ACHN (cell line): ENCODE measurements at regions not wholly inside any gene's neighbourhood (a gene's known extent, or its start where the extent isn't known, plus 50 kb on each side); places are given as distances from the start of the nearest gene placed in this dataset.

Experiments used
- DNase-seq: peaks from one replicate; pipeline ENCODE4 v3.0.0-alpha.2; 2015
- in situ Hi-C: cut with HindIII; loops from 2 replicates; pipeline ENCODE4 v1.10.0; 2017; ENCODE audit warnings: low sequenced_read_pairs, low pct_ligation_motif_present, low pct_unique_long_range_greater_than_20kb

DNA sequence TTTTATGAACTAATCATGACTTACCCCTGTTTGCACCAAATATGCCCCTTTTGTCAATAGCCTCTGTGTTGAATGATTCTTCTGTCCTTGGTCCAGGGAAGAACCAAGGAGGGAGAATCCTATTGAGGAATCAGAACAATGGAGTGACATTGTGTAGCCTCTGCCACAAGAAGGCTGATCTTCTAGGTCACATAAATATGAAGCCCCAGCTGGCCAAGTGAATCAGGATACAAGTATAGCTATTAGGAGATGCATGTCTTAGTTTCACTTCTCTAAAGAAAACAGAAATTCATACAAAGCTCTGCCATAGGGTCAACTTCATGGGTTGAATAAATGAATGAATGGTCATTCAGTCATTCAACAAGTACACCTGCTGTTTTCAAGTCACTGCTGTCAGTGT is 118.2 kb upstream of the BLID start:
- no peak for DNase-seq
- in situ Hi-C loops, result no loop called here

DNA sequence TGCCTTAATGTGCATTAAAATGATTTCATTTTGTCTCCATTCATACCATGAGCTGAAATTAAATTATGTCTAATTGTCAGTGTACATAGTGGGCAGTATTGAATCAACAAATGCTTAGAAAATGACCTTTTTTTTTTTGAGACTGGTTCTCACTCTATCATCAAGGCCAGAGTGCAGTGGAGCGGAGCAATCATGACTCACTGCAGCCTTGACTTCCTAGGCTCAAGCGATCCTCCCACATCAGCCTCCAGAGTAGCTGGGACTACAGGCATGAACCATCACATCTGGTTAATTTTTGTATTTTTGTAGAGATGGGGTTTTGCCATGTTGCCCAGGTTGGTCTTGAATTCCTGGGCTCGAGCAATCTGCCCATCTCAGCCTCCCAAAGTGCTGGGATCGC is 117.0 kb upstream of the BLID start:
- in situ Hi-C loops, result no loop called here
- DNase-seq, result no peak

DNA sequence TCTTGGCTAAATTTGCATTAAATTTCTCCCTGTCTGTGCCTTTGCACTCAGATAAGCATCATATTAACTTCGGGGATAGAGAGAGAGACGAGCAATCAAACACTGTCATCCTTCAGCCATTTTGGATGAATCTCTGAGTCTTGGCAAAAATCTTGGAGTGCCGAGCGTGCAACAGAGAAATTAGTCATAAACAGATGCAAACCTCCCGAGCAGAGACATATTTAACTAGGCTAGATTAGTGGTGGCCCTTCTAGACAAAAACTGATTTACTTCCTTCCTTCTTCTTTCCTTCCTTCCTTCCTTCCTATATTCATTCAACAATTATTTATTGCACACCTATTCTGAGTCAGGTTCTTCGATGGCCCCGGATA is 114.4 kb upstream of the BLID start:
- in situ Hi-C loops, result no loop called here
- no peak for DNase-seq

DNA sequence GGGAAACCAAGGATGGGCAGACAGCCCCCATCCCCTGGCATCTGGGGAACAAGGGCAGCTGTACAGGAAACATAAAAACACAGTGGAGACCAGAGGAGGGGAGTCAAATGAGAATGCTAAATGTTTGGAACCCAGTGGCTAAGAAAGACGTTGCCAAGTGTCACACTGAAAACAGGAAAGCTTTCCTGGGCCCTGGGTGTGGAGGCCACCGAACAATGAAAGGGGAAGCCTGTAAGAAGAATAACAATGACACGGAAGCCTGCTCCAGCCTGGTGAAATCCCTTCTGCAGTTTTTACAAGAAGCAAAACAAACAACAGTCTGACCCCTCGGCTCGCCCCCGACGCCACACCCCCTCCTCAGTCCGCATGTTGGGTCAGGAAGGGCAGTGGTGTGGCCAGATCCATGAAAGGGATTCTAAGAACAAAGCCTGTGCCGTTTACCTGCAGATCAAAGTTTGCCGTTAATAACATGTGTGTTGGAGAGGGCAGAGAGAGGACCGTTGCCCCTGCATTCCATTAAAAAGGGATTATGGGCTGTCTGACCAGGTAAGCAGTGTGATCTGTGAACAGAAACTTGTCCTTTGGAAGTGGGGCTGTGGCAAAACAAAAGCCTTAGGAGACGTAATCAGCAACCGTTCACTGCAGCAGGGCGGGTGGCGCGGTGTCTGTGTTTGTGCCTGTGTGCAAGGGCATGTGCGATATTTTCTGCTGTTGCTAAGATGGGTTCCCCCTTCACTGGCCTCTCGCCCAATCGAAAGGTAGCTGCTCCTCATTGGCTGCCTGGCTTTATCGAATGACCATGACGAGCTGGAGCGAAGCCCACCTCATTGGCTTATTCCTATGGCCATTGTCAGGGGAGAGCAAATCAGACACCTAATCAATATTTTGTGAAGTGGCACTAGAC is 113.7 kb upstream of the BLID start:
- in situ Hi-C loops, result no loop called here
- DNase-seq, result no peak

DNA sequence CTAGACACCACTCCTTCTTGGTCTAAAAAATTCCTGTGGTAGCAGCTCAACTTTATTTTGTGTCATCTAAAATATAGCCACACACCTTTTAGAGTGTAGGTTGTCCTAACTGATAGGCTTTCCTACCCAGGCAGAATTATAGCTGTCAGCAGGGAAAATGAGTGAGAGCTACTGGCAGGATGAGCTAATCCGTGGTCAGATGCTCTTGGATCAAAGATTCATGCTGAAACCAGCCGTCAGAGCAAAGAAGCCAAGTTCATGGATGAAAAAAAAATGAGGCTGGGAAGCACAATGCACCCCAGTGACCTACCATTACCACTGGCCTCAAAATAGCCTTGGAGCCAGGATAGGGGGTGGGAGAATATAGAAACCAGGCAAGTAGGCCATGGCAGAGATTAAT is 113.1 kb upstream of the BLID start:
- no peak for DNase-seq
- in situ Hi-C loops, result no loop called here

DNA sequence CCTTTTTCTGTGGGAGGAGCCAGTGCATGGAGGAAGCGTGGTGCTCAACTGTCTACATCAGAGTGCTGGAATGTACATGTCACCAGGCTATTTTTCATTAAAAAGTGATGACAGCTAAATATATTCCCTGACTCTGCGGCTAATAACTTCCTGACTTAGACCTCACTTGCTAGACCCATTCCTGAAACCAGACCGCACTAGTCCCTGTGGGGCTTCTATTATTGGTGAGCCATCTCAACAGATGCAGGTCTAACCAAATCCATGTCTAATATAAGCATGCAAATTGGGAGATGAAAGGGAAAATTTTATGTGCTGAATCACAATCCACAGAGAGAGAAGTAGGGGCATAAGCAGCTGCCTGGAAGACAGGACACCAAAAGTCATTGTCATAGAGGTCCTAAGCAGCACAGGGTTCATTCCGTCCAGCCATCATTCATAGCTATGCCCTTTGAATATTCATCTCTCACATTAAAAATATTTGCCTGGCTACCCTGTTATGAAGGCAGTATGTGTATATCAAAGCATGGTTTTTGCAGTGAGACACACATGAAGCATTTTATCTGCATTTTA is 110.9 kb upstream of the BLID start:
- in situ Hi-C loops, result no loop called here
- no peak for DNase-seq

DNA sequence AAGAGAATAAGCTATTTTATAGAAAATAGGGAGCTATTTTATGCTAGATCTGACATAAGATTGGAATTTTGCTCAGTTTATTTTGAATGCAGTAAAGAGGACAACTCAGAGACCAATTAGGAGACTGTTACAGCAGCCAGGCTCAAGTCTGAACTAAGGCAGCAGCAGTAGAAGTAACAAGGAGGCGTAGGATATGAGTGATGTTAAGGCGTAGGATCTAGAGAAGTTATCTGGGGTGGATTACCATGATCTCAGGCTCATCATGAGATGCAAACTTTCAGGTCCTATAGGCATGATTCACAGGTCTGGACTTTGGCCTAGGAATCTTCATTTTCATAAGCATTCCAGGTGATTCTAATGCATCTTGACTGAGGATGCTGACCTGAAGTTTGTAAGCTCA is 108.9 kb upstream of the BLID start:
- DNase-seq, result no peak
- in situ Hi-C loops, result no loop called here

DNA sequence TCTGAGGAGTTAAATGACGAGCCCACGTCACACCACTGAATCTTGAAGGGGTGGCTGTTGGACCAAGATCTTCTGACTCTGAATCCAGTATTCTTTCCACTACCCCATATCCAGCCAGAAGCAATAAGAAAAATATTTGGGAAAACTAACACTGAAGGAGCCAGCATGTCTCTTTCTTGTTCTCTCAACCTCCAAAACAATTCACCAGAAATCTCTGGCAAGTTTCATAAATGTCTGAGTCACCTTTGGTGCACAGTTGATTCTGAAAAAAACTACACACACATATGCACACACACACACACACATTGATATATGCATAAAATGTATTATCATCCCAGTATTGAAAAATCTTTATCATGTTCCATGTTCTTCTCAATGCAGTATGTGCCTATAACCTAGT is 104.3 kb upstream of the BLID start:
- no peak for DNase-seq
- in situ Hi-C loops, result no loop called here

DNA sequence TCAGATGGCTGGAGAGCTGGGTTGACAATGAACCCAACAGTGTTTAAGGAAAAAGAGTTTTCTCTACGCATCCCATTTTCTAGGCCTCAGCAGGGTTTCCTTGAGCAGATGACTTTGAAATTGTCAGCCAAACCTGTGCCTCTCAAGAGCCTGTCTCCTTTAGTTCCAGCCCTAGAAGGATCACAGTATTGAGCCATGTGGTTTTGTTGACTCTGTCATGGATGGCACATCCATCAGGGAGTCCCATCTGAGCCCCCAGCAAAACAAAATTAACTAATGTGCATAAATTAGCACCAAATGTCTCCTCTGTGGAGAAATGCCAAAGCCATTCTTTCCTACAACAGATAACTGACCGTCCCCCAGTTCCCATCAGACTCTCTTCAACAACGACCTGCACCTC is 103.8 kb upstream of the BLID start:
- DNase-seq, result no peak
- in situ Hi-C loops, result no loop called here

DNA sequence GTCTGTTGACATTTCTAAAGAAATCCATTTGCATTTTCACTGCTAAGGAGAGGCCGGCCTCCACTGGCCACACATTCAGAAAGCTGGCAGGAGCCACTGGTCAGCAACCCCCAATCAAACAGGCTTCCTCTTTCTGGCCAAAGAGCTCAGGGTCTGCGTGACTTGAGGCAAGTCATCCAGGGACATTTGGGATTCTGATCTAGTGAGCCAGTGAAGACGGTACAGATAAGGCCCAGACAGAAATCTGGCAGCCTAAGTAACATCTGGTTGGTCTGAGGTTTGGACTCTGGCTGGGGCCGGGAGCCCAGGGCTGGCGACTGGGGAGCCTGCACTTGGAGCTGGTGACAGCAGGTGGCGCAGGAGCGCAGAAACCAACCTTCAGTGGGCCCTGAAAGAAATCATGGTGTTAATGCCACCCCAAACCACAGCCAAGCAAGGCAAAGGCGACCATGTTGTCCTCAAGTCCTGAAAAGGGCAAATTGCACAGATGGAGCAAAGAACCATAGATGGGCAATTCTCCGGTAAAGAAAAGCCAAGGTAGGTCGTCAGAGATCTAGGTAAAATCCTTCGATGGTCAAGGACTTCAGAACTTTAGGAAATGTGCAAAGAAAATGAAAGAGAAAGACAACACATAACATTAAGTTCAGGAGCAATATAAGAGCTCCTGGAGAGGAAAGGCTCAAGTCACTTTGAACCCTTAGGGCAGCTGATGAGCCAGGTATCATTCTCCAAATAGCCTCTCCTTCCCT is 99.4 kb upstream of the BLID start:
- DNase-seq, result peak; percentile 39

DNA sequence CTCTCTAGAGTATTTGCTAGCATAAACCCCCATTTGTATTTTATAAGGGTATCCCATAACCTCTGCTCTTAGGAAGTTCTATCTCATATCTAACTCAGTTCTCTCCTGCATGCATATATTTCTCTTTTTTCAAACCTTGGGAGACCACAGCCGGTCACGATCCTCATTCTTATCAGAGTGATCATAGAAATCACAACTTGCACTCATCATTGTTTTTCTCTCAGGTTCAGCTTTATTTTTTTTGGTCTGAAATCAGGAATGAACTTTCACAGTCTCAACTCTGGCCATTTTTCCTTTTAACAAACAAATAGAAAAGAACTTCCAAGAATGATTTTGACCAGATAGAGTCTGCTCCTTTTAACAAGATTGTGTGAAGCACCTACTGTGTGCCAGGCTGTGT is 98.6 kb upstream of the BLID start:
- in situ Hi-C loops, result no loop called here
- no peak for DNase-seq

More for the DNA sequence above, 99.4 kb upstream of the BLID start:
- in situ Hi-C loops, result no loop called here

DNA sequence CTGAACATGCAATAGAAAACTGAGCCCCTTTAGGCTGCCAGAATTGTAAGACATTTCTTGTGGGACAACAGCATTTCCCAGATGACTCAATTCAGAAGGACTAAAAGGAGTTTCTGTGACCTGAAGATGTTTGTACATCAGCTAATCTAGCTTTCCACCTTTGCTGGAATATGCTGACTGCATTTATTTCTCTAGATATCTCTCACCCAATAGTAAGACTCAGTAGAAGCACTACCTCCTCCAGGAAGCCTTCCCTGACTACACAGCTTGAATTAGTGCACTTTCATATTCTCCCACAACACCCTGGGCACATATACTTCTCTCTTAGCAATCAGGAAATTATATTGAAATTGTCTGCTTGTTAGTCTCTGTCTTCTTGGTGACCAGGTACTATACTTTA is 98.1 kb upstream of the BLID start:
- in situ Hi-C loops, result no loop called here
- DNase-seq, result no peak

DNA sequence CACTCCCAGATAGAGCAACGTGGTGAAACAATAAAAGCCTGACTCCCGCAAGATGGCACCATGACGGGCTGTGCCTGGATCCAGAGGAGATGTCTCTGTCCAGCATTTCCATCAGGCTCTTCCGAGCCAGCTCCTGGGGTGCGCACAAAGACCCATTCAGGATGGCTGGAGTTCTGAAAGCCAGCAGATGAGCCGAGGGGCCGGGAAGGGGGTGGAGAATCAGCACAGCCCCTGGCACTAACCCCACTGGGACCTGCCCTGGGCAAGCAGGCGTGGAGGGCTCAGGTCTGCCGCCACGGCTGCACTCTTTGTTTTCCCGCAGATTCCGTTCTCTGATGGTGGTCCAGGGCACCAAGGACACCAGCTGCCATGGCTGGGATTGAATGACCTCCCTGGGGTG is 97.2 kb upstream of the BLID start:
- DNase-seq, result no peak
- in situ Hi-C loops, result no loop called here

DNA sequence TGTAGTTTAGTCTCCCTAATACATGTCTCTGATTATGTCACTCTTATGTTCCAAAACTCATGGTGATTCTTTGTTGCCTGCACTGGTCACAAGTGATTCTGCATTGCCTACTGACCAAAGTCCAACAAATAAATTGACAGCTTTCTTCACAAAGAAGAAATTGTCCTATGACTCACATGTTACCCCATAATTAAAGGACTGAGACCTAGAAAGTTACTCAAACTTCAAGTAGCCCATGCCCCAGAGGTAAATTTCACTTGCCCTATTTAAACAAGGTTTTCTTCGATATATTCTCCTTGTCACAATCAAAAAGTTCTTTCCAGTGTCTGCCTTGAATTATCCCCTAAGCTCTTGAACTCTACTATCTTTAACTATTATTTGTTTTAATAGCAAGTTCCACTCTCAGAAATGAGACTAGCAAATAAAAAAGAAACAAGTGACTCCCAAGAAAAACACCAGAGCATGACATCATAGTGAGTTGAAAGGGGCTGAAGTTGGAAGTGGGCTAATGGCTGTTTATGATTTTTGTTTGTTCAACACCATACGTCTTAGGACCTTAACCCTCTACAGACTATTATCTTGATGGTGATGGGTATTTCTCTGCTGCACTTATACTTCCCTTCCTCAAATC is 94.5 kb upstream of the BLID start:
- DNase-seq, result no peak
- in situ Hi-C loops, result no loop called here

DNA sequence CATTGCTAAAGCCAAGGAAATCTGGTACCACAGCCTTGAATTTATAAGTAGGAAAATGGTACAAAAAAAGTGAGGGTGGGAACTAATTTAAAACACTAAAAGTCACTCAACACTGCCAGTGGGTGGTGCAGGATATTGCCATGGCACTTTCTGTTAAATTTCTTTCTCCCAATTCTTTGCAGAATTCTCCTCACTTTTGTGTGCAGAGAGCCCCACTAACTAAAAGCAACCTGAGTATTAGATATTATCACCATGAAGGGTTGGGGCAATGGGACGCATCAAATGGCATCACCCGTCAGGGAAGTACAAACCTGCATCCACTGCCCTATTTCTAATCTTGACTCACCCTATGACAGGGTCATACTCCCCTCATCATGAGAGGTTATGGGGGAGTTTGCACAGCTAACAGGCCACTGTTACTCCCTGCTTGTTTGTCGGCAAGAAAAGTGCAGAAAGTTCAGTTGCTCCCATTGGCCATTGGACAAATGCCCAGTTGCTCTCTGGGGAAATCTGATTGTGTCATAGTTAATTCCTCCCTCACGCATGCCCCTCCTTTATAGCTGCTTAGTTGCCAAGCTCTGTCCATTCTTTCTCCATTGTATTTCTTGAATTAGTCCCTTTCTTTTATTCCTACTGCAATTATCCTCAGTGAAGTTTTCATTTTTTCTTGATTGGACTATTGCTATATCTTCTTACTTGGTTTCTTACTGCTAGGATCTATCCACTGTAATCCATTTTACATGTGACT is 93.8 kb upstream of the BLID start:
- in situ Hi-C loops, result no loop called here
- no peak for DNase-seq

DNA sequence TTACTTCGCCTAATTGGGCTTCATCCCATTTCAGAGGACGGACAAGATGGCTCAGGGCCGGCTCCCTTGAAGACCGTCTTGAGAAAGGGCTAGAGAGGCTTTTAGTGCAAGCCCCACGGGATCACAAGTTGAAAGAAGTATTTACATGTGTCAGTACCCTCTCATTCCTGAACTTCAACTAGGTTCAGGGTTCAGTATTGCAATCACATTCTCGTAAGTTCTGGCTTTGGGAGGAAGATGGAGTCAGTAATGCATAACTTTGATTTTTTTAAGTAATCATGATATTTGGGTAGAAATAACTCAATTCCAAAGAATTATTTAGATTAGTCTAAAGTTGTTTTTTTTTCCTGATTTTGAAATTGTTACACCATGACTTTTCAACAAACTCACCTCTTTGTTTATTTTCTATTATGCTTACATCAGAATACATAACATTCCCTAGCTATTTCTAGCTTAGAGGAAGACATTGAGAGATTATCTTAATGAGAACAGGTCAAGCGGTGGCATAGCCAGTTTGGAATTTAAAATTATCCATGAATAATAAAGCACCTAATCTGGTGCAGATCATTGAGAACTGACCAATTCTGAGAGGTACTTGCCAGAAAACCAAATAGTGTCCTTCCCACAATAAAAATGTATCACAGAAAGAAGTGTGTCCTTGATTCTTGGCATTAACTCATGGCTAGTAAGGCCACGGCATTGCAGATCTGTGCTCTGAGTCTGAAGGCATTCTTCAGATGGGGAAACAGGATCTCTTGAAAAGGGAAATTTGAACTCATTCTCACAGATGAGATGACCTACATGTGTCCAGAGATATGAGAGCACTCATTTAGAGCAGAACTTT is 92.1 kb upstream of the BLID start:
- in situ Hi-C loops, result no loop called here

DNA sequence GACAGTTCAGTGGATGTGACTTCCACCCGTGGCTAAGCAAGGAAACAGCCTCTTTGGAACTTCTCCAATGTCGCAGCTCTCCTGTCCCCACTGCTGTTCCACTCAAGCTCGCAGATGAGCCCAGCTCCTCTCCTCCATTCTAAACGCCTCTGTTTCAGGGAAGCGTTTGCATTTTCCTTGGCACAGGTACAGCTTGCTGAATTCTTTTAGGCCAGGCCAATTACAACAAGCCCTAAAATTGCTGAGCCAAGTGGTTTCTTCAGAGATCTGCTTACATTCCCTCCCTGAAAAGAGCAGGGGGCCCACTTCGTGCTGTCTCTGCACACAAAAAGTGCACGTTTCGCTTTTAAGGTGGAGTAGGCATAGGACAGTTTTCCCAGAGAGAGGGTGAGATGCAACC is 91.5 kb upstream of the BLID start:
- no peak for DNase-seq
- in situ Hi-C loops, result no loop called here

More for the DNA sequence above, 92.1 kb upstream of the BLID start:
- DNase-seq, result no peak

DNA sequence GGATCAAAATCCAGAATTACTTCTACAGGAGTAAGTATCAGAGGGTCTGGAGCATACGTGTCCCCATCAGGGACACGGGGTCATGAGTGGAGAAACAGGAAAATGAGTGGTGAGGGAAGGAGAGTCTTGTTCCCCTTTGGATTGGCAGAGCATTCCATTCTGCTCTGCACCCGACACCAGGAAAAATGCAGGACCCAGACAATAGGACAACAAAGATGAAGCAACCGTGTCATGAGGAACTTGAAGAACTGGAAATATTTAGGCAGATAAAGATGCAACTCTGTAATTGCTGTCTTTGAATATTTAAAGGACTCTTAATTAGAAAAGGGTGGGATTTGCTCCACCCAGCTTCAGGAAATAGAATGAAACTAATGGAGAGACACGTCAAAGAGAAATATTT is 89.0 kb upstream of the BLID start:
- no peak for DNase-seq
- in situ Hi-C loops, result no loop called here
